ENCODE measurements at regions not wholly inside any gene's neighbourhood (a gene's known extent, or its start where the extent isn't known, plus 50 kb on each side); places are given as distances from the start of the nearest gene placed in this dataset.

DNA sequence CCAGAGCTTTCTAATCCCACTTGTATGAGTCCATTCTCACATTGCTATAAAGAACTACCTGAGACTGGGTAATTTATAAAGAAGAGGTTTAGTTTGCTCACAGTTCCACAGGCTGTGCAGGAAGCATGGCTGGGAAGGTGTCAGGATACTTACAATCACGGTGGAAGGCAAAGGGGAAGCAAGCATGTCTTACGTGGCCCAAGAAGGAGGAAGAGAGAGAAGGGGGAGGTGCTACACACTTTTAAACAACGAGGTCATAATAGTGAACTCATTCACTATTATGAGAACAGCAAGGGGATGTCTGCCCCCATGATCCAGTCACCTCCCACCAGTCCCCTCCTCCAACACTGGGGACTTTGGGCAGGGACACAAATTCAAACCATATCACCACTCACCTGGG, 67.8 kb downstream of the TTC32 start:
- Histone ChIP-seq H3K27me3 (no peaks in the 10 kb centered on the region), H3K9me3 (no peaks in the 10 kb centered on the region), H3K27ac (no peak overlapping the region), H3K4me3 (no peak overlapping the region), H3K36me3 (no peaks in the 10 kb centered on the region), H3K4me1 (no peaks in the 10 kb centered on the region)
- 48 to 54% methylated on average over 3 of the region's 3 CpGs for WGBS, 2 donors
- no peak for TF ChIP-seq POLR2A (IDR thresholded peaks at IDR 0.05)
- TF ChIP-seq, protein P1, sequence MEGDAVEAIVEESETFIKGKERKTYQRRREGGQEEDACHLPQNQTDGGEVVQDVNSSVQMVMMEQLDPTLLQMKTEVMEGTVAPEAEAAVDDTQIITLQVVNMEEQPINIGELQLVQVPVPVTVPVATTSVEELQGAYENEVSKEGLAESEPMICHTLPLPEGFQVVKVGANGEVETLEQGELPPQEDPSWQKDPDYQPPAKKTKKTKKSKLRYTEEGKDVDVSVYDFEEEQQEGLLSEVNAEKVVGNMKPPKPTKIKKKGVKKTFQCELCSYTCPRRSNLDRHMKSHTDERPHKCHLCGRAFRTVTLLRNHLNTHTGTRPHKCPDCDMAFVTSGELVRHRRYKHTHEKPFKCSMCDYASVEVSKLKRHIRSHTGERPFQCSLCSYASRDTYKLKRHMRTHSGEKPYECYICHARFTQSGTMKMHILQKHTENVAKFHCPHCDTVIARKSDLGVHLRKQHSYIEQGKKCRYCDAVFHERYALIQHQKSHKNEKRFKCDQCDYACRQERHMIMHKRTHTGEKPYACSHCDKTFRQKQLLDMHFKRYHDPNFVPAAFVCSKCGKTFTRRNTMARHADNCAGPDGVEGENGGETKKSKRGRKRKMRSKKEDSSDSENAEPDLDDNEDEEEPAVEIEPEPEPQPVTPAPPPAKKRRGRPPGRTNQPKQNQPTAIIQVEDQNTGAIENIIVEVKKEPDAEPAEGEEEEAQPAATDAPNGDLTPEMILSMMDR (IDR thresholded peaks at IDR 0.05) = no peak
- no peak for DNase-seq
- intact Hi-C loops (cut with DNase I) = no loop called here

DNA sequence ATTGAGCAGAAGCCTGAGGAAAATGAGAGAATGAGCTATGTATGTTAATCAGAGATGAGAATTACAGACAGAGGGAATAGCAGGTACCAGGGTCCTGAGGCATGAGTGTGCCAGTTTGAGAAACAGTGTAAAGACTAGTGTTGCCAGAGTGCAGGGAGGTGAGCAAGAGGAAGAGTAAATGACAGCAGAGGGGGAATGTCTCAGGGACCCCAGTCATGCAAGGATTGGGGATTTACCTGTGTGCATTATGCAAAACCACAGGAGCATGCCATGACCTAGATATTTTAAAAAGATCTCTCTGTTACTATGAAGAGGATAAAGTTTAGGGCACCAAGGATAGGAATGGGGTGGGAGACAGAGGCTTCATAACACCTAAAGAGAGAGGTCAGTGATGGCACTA, 72.1 kb downstream of the TTC32 start:
- Histone ChIP-seq H3K4me1 (no peaks in the 10 kb centered on the region), H3K4me3 (no peak overlapping the region), H3K27me3 (no peaks in the 10 kb centered on the region), H3K36me3 (no peaks in the 10 kb centered on the region), H3K9me3 (no peaks in the 10 kb centered on the region), H3K27ac (no peak overlapping the region)
- intact Hi-C loops (cut with DNase I) = no loop called here
- TF ChIP-seq, protein P1 (IDR thresholded peaks at IDR 0.05) = no peak
- TF ChIP-seq POLR2A (IDR thresholded peaks at IDR 0.05) = no peak
- no peak for DNase-seq

DNA sequence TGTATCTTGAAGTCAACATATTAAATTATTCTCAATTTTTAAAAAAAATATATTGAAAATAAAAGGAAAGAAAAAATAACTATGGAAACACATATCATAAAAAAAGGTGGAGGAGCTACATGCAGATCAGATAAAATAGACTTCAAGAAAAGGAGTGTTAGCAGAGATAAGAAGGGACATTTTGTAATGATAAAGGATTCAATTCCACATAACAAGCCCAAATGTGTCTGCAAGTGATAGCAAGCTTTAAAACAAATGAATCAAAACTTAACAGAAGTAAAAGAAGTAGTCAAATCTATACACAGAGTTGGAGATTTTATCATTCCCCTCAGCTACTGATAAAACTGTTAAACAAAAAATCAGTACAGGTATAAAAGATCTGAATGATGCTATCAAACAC, 74.9 kb downstream of the TTC32 start:
- intact Hi-C loops (cut with DNase I) = no loop called here
- Histone ChIP-seq H3K4me3 (no peak overlapping the region), H3K27me3 (no peaks in the 10 kb centered on the region), H3K27ac (no peak overlapping the region), H3K4me1 (no peaks in the 10 kb centered on the region), H3K36me3 (no peaks in the 10 kb centered on the region), H3K9me3 (no peaks in the 10 kb centered on the region)
- no peak for DNase-seq
- TF ChIP-seq, protein P1 (IDR thresholded peaks at IDR 0.05) = no peak
- no peak for TF ChIP-seq POLR2A (IDR thresholded peaks at IDR 0.05)

DNA sequence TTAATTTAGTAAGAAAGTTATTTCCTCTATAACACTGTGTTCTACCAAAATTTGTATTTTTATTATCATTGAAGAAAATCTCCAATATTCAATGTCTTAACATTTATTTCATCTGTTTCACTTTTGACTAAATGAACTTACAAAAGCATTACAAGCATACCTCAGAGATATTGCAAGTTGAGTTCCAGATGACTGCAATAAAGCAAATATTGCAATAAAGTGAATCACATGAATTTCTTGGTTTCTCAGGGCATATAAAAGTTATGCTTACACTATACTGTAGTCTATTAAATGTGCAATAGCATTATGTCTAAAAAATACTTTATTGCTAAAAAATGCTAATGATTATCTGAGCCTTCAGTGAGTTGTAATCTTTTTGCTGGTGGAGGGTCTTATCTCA, 78.3 kb downstream of the TTC32 start:
- no peak for DNase-seq
- Histone ChIP-seq H3K4me1 (peaks cover 0 to 6% (median 0%) of the 10 kb centered on the region in 3 donors), H3K36me3 (no peaks in the 10 kb centered on the region), H3K27ac (no peak overlapping the region), H3K4me3 (no peak overlapping the region), H3K9me3 (no peaks in the 10 kb centered on the region), H3K27me3 (no peaks in the 10 kb centered on the region)
- intact Hi-C loops (cut with DNase I) = no loop called here
- TF ChIP-seq, protein P1 (IDR thresholded peaks at IDR 0.05) = no peak
- no peak for TF ChIP-seq POLR2A (IDR thresholded peaks at IDR 0.05)

DNA sequence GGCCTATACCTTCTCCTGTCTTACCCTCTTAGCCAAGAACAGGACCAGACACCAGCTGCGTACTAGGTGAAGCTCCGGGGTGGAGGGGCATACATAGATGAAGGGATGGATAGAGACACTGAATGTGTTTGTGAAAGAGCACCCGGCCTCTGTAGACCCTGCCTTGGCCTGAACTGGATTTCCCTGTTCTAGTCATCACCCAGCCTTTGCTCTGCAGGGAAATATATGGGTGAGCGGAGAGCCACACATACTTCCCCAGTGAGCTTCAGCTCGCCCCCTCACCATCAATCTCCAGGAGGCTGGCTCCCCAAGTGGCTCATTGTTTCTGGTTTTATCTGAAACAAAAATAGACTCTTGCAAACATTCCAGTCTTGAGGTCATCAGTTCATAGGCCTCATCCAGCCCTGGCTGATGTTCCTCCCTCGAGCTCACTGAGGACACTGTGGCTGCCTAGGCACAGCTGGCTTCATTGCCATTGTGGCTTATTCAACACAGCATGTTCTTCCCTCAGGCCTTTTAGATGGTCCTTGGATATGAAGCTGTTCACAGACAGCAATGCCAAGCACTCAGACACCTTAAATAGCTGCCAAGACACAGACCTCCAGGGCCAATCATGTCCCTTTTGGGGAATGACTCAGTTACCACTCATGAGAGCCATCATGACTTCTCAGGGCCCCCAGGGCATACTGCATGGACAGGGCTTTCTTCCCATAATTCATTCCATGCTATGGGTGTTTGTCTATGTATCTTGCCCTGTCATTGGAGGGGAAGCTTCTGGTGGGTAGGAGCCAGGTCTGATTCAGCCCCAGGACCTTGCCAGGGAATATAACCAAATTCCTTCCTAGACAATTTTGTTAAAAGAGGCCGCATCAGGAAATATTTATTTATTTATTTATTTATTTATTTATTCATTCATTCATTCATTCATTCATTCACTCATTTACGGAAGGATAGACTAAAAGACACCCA, 82.4 kb downstream of the TTC32 start:
- 64 to 72% methylated on average over 8 of the region's 8 CpGs for WGBS, 2 donors
- Histone ChIP-seq H3K36me3 (no peaks in the 10 kb centered on the region), H3K27me3 (no peaks in the 10 kb centered on the region), H3K9me3 (no peaks in the 10 kb centered on the region), H3K4me1 (peaks cover 0 to 6% (median 0%) of the 10 kb centered on the region in 3 donors), H3K27ac (no peak overlapping the region), H3K4me3 (no peak overlapping the region)
- TF ChIP-seq, protein P1 (IDR thresholded peaks at IDR 0.05) = no peak
- TF ChIP-seq POLR2A (IDR thresholded peaks at IDR 0.05) = no peak
- DNase-seq = no peak
- intact Hi-C loops (cut with DNase I) = no loop called here

Measured in esophagus squamous epithelium (tissue), 5 donors.